GM19043 (cell line): ENCODE measurements at regions not wholly inside any gene's neighbourhood (a gene's known extent, or its start where the extent isn't known, plus 50 kb on each side); places are given as distances from the start of the nearest gene placed in this dataset.
"Not testable (repeated sequence)": the region's sequence is repeated elsewhere in the genome, so short reads cannot be mapped to it uniquely, and the experiment has no call there.

Experiments used
- ATAC-seq: cut with Tn5 transposase; IDR thresholded peaks from one replicate; pipeline ENCODE4 v1.9.1; 2021; ENCODE audit warnings: low read depth; ENCODE audit not compliant: unreplicated experiment

DNA sequence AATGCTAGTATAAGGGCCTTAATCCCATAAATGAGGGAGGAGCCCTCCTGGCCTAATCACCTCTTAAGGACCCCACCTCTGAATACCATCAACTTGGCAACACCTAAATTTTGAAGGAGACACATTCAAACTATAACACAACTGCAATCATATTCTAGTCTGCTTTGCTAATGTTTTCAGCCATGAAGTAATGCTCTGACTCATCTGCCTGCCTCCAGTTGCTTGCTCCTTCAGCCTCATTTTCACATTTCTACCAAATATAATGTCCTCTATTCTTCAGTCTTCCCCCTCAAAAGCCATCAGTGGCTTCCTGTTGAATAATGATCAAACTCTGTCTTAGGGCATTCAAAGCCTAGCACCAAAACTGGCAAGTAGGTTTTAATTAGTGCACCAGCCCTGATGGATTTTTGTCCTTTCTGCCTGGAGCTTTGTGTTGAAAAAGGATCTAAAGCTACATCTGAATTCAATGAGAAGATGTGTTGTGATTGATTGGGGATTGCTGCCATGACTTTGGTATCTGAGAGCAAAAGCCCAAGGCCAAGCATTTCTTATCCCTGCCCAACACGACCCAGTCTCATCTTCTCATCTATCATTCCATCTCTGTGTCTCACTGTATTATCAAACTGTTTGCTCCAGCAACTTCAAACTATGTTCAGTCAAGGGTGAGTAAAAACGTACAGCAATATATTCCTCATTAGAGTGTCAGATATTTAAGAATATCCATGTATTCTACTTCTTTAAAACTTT lies 140.8 kb upstream of the ELAC2 start:
- ATAC-seq: no peak

DNA sequence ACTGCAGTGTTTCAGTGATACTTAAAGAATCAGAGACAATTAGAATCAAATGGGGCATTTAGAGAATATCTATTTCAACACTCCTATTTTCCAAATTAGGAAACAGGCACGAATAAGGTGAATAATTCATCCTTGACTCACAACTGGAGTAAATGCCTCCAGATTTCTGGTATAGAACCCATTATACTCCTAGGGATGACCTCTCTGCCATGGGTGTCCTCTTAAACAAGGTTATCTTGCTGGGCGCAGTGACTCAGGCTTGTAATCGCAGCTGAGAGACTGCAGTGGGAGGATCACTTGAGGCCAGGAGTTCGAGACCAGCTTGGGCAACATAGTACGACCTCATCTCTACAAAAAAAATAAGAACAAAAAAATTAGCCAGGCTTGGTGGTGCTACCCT lies 139.8 kb upstream of the ELAC2 start:
- ATAC-seq: no peak

DNA sequence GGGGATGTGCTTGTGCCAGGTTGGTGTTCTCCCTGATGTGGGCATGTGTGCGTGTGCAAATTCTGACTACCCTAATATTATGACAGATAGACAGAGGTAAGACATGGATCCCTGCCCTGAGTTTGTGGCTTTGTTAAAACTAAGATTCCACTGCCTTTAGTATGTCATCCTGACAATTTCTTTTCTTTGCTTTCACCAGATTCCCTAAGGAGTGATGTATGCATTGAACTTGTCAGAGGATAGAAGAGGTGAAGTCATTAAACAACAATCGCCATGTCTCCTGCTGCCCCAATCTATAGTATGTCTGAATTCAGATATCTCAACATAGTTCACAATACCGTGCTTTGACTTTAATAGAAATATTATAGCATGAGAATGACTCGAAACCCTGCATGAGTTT lies 137.1 kb upstream of the ELAC2 start:
- ATAC-seq: no peak

DNA sequence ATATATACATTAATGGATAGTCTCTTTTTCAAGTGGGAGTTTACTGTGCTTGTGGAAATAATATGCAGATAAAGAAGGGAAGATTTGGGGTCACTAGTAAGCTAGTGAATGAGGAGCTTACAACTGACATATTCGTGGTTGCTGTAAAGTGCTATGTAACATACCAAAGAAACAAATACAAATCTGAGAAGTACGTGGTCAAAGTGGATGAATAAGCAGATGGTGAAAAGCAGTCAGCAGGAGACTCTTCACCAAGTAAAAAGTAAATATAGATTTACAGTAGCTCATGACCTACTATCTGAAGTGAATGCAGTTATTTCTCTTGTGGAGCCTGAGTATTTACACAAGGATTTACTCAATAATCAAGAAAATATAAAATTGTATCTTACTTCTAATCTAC lies 136.6 kb upstream of the ELAC2 start:
- ATAC-seq: no peak

DNA sequence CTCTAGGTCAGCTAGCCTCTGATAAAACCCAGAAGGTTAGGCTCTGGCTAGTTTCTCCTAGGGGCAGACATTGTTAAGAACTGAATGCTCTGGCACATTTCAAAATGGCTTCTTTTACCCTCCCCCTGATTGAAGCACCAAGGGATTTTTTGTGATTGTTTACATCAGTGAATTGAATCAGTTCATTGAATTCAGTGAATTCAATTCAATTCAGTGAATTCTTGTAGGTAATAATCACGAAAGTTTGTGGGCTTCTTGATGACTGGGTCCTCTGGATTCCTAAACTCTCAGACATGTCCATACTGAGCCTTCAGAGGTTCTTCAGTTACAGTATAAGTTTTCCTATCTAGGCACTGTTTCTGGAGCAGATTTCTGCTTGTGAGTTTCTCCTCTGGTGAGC lies 135.2 kb upstream of the ELAC2 start:
- no peak for ATAC-seq

DNA sequence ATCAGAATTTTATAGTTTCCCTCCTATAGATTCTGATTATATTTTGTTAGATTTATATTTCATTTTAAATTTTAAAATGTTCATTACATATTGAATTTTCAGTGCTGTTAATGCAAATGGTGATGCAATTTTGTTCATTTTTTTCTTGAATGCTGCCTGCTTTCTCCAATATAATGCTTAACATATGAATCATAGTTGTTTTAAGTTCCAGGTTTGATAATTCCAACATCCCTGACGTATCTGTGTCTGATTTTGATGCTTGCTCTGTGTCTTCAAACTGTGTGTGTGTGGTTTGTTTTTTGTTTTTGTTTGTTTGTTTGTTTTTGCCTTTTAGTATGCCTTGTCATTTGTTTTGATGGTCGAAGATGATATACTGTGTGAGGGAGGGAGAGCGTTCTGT lies 134.7 kb upstream of the ELAC2 start:
- ATAC-seq: no peak

DNA sequence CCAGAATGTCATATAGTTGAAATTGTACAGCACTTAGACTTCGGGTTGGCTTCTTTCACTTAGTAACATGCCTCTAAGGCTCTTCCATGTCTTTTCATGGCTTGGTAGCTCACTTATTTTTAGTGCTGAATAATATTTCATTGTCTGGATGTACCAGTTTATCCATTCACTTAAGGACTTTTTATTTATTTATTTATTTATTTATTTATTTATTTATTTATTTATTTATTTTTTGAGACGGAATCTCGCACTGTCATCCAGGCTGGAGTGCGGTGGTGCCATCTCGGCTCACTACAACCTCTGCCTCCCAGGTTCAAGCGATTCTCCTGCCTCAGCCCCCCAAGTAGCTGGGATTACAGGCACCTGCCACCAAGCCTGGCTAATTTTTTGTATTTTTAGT lies 132.9 kb upstream of the ELAC2 start:
- not testable (repeated sequence) for ATAC-seq

DNA sequence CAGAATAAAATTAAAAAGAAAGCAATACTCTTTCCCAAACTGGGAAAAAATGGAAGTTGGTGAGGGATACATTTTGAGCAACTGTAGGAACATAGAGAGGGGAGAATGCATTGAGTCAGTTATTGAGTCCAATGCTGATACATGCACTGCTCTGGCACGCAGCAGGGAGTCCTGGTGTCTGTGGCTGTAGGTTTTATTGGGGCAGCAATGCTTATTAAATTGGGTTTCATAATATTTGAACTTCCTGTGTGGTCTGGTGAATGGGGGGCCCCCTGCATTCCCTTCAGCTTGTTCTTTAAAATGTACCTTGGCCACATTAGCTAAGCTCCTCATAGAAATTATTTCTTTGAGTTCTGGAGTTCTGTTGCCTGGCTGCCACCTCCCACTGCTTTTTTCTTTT lies 125.2 kb upstream of the ELAC2 start:
- ATAC-seq: no peak

DNA sequence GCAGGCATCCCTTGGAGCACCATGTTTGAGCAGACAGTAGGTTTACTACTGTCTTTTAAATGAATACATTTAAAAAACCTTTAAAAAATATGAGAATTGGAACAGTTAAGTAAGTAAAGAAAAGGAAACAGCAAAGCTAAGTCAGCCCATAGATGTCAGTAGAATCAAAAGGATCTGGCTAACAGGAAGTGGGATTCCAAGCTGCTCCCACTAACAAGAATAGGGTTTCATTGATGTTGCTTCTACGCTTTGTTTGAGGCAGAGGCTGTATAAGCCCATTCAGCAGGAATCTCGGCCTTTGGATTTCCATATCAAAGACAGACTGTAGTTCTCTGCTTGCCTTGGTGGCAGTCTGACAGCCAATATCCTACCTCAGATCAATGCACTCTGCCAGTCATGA lies 122.9 kb upstream of the ELAC2 start:
- no peak for ATAC-seq

DNA sequence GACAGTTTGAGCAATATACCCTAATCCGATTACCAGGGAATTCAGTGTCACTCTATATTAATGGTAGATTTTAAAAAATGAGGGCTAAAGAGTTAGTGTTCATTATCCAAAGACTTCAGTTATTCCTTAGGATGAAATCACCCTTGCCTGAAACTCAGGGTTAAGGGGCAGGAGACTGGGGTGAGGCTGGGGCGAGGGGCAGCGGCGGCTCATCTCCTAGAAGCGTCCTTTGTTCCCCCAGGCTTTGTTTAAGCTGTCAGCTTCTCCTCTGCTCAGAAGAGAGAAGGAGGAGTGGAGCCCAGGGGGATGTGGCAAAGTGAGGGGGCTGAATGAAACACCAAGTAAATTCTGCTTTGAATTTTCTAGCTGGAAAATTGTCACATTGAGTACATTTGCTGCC lies 117.7 kb upstream of the ELAC2 start:
- ATAC-seq: no peak

DNA sequence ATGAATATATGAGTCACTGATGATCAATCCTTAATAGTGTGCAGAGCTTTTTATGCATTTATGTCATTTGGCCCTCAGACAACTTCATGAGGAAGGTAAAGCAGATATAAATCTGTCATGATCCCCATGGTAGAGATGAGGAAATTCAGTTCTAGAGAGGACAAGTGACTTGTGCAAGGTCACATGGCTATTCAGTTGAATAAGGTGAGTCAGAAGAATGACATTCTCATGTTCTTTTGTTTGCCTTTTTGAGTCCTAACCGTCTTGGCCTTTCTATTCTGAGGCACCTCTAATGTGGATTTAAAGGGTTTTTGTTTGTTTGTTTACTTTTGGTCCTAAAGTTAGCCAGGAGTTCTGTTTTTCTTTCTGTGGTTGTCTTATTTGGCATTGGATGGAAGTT lies 116.2 kb upstream of the ELAC2 start:
- no peak for ATAC-seq

DNA sequence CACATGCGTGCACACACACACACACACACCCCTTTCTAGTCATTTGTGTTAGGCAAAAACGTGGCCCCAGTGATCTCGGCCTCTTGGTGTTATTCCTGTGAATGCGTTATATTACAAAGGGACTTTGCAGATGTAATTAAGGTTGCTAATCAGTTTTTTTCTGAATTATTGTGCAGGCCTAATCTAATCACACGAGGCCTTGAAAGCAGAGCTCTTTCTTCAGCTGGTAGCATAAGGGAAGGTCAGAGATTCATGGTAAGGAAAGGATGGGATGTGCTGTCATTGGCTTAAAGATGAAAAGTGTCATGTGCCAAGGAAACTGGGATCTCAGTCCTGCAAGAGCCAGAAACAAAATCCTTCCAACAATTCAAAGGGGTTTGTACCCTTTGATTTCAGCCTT lies 113.4 kb upstream of the ELAC2 start:
- ATAC-seq: no peak

DNA sequence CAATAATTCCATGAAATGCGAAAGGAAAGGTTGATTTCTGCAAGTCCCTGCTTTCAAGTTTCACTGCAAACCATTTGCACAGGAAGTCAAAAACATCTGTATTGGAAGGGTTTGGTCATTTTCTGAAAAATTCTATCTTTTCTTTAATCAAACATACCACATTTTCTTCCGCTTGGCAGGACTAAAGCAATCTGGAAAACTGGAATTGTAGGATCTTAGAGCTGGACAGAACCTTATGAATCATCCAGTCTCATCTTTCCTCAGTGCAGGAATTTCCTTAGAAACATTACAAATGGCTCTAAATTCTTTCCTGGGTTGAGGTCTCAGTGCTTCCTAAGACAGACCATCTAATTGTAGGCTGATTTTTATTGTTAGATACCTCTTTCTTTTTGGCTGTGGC lies 111.5 kb upstream of the ELAC2 start:
- no peak for ATAC-seq

DNA sequence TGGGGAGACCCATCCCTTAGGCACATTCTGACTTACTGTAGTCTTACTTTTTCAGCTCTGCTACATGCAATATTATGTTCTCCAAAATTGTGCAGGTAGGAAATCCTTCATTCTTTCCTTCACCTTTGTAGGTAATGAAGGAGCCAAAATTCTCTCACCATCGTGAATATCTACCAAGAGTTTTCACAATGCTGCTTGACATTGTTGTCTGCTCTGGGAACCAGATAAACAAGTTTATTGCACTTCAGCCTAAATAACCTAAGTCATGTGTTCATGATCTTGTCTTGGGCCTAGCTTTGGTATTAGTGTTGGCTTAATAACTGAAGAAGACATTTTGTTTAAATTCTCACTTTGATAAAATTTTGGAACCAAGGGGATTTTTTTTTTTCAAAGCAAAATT lies 110.8 kb upstream of the ELAC2 start:
- no peak for ATAC-seq

DNA sequence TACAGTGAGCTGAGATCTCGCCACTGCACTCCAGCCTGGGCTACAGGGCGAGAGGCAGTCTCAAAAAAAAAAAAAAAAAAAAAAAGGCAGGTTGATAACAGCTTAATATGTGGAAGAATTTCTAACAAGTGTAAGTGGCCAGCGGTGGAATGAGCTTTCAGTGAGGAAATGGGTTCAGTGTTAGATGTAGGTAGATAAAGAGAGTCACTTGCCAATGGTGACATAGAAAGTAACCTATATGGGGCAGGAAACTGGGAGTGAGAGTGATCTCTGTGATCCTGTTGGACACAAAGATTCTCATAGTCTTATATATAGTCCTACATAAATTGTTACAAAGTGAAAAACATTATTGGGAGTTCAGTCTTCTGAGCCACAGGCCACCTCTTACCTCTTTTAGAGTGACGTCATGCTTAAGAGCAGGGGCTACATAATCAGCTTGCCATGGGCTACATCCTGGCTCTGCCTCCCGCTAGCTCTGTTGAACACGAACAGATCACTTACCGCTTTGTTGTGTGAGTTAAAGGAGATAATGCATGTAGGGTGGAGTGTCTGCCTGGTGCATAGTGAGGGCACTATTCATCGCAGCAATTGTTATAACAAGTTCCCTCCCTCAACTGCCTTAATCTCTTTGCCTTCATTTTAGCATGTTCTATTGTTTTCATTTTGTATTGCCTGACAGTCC lies 110.2 kb upstream of the ELAC2 start:
- ATAC-seq: no peak

DNA sequence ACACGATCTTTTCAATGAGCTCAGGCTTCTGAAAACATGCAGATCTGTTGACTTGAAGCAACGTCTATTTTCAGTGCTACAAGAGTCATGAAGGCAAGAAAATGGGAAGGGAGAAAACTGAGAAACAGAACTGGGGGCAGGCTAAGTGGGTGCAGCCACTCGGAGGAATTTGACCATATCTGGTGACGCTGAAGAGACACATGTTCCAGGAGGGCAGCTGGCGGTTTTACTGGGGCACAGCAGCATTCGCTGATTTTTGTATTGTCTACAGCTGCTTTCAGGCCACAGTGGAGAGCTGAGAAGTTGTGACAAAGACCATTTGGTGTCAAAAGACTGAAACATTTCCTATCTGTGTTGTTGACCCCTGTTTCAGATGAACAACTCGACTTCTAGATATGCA lies 103.0 kb upstream of the ELAC2 start:
- no peak for ATAC-seq

DNA sequence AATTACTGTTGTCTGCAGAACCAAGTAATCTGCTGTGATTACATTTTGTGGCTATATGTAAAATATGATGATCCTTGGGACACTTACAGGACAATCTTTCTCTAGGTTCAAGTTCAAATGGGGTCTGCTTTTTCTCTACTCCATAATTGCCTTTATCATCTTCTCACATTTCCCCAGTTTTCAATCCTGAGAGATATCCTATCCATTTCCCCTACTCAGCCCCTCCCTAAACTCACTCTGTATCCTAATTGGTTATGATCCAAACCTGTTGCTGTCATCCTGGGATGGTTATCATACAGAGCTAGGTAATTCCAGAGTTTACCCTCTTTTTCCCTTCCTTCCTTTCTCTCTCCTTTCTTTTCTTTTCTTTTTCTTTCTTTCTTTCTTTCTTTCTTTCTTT lies 100.5 kb upstream of the ELAC2 start:
- no peak for ATAC-seq

DNA sequence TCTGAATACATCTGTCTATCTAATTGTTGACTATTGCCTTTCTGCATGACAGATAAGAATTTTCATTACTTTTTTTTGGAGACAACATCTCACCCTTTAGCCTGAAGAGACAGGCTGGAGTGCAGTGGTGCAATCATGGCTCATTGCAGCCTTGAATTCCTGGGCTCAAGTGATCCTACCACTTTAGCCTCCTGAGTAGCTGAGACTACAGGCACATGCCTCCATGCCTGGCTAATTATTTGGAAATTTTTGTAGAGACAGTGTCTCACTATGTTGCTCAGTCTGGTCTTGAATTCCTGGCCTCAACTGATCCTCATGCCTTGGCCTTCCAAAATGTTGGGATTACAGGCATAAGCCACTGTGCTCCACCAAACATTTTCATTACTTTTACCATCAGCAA lies 99.8 kb upstream of the ELAC2 start:
- no peak for ATAC-seq

DNA sequence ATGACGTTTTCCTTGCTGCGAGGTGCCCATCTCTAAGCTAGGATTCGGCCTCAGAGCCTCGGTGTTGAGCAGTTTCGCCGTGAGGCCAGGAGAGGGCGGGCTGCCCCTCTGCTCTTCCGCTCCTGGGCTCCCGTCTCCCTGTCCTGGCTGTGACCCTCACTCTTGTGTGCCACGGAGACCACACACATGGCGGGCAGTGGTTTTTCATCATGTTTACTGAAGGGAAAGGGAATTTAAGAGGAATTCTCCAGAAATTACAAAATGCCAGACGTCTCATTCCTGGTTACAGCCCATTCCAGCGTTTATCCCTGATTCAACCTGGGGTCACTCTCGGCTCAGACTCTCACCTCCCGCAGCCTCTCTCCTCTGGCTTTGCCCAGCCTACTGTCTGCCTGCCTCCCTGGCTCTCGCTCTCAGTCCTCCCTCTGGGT lies 96.8 kb upstream of the ELAC2 start:
- no peak for ATAC-seq

DNA sequence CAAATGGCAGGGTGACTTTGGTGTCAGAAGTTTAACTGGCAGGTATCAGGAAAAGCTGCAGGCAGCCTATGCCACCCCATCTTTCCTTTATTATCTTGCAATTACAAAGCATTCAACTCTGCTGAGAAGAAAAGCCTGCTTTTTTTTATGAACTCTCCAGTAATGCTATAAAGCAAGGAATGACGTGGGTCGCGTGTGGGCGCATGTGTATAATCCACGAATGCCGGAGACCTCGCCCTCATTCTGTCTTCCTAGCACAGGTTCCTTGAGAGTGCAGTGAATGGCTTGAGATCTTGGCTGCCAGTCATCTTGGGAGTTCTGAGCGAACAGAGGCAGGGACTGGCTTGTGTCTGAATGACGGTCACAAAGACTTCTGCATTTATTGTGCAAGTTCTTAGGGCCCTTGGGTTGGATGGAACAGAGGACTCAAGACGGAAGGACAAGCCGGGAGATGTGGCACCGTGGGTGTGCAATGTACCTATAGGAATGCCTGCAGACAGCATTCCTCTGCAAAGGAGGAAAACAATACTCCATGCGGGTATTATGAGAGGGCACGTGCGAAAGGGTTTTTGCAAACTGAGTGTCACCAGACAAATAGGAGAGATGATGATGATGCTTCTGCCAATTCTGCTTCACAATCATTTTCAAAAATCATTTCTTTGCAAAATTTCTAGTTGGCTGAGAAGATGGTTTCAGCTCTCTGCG lies 96.1 kb upstream of the ELAC2 start:
- ATAC-seq: no peak

DNA sequence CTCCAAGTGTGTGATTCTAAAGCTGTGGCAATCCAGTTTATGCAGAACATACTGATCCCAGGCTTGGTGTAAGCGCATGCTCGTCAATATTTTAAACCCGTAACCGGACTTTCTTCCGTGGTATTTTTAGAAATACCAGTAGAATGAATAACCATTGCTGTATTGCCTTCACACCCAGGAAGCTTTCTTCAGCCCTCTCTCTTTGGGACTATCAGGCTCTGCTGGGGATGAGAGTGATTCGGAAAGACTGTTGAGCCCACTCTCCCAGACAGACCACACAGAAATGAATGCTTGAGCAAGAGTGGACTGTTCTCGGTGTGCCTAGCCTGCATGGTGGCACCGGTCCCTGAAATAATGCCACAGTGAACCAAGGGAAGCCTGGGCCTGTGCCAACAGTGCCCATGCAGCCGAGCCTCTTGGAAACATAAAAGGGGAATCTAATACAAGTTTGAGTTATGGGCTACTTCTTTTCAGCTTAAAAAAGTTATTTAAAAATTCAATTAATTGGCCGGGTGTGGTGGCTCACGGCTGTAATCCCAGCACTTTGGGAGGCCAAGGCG lies 89.9 kb upstream of the ELAC2 start:
- ATAC-seq: no peak

DNA sequence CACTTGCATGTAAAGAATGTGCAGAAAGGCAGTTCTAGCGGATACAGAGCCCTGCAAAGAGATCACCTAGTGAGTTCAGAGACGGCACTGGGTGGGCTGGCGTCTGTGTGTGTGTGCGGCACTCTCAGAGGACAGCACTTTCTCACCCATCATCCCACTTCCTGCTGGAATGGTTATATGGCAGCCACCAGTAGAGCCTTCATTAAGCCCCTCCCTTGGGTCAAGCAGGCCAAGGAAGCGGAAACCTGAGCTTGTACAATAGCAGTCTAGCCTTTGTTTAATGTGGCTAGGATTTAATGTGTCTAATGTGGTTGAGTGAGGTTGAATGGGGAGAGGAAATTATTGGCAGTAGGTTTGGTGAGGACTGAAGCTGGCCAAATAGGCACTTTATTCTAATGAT lies 88.3 kb upstream of the ELAC2 start:
- ATAC-seq: no peak
